ENCODE measurements at regions not wholly inside any gene's neighbourhood (a gene's known extent, or its start where the extent isn't known, plus 50 kb on each side); places are given as distances from the start of the nearest gene placed in this dataset.

DNA sequence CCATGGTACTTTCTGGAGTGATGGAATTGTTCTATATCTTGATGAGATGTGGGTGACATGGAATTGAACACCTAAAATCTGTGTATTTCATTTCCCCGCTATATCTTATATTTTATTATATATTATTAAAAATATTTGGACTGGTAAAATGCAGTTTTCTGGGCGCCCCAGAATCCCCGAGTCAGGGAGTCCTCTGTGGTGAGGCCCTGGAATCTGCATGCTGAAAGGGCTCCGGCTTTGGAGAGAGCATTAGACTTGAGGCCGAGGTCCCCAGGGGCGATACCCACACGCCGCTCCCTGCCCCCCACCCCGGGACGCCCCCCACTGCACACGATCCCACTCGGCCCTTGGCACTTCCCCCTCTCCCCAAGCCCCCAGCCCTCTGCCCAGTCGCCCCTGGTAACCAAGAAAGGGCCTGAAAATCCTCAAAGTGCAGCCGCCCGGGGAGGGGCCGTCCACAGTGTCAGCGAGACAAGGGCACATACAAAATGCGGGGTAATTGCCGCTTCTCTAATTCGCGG, 126.0 kb downstream of the ZFP36L2 start:
- intact Hi-C loops (cut with DNase I; ENCODE audit: low total_unique reads) (loop anchor here (2.0 to 5.0 kb wide), 2 partner anchors 26 to 78 kb away; no protein-coding TSS in a partner anchor), in situ Hi-C loops (cut with MboI; ENCODE audit: low sequenced_read_pairs in 4 of 4) (no loop called here)
- DNase-seq (no peak), ATAC-seq (peak in 1 of 2 donors; percentile 3)
- peak overlapping the region; percentile 76 to 92 (median 90) for H3K27ac ChIP-seq
- H3K4me3 ChIP-seq = peak overlapping the region; percentile 62 to 76 (median 74)
- H3K27me3 ChIP-seq = no peaks in the 10 kb centered on the region
- H3K36me3 ChIP-seq = no peaks in the 10 kb centered on the region
- TF ChIP-seq CTCF (IDR thresholded peaks at IDR 0.05 in 4 of 5, conservative IDR thresholded peaks at IDR 0.05 in 1 of 5) = no peak
- no peak for TF ChIP-seq POLR2A (IDR thresholded peaks at IDR 0.05)
- H3K9me3 ChIP-seq = no peaks in the 10 kb centered on the region
- peaks cover 6 to 19% of the 10 kb centered on the region in 2 donors for H3K4me1 ChIP-seq

- no peaks in the 10 kb centered on the region for H3K27me3 ChIP-seq
- peak overlapping the region in 3 of 4 donors; percentile 90 to 92 (median 90) for H3K27ac ChIP-seq
- H3K36me3 ChIP-seq = no peaks in the 10 kb centered on the region
- no peak for DNase-seq
- peaks cover 6 to 18% of the 10 kb centered on the region in 2 donors for H3K4me1 ChIP-seq
- H3K9me3 ChIP-seq = no peaks in the 10 kb centered on the region
- in situ Hi-C loops (cut with MboI; ENCODE audit: low sequenced_read_pairs in 4 of 4) = no loop called here
- intact Hi-C loops (cut with DNase I; ENCODE audit: low total_unique reads) = loop anchor here (2.0 to 5.0 kb wide), 2 partner anchors 25 to 77 kb away; no protein-coding TSS in a partner anchor
- no peak for ATAC-seq
- TF ChIP-seq POLR2A (IDR thresholded peaks at IDR 0.05) (no peak), CTCF (IDR thresholded peaks at IDR 0.05 in 4 of 5, conservative IDR thresholded peaks at IDR 0.05 in 1 of 5) (no peak)
- no peak overlapping the region for H3K4me3 ChIP-seq
Observed at GRCh38 chr2:43099797-43100196, 126.6 kb downstream of the ZFP36L2 start.

DNA sequence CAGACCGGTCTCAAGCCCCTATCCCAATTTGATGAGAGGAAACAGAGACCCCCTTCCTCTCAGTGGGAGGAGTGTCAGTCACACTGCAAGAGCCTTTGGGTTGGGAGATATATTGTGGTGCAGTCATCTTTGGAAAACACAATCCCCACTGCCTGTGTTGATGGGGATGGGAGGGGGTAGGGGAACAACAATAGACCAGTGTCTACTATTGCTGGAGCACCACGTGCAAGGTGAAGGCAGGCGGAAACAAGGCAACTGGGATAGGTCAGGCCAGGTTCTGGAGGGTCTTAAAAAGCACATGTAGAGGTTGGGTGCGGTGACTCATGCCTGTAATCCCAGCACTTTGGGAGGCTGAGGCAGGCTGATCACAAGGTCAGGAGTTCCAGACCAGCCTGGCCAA, 127.9 kb downstream of the ZFP36L2 start:
- Histone ChIP-seq H3K4me1 (peaks cover 6 to 18% of the 10 kb centered on the region in 2 donors), H3K9me3 (no peaks in the 10 kb centered on the region), H3K27me3 (no peaks in the 10 kb centered on the region), H3K4me3 (no peak overlapping the region), H3K36me3 (no peaks in the 10 kb centered on the region), H3K27ac (no peak overlapping the region)
- intact Hi-C loops (cut with DNase I; ENCODE audit: low total_unique reads) = no loop called here
- DNase-seq (no peak), ATAC-seq (no peak)
- TF ChIP-seq POLR2A (IDR thresholded peaks at IDR 0.05) (no peak), CTCF (IDR thresholded peaks at IDR 0.05 in 4 of 5, conservative IDR thresholded peaks at IDR 0.05 in 1 of 5) (no peak)
- in situ Hi-C loops (cut with MboI; ENCODE audit: low sequenced_read_pairs in 4 of 4) = no loop called here

GRCh38 chr2:43097644-43098408, 128.6 kb downstream of the ZFP36L2 start:
- intact Hi-C loops (cut with DNase I; ENCODE audit: low total_unique reads) = no loop called here
- H3K4me1 ChIP-seq = peaks cover 6 to 18% of the 10 kb centered on the region in 2 donors
- ATAC-seq (no peak), DNase-seq (no peak)
- no peaks in the 10 kb centered on the region for H3K36me3 ChIP-seq
- TF ChIP-seq CTCF (IDR thresholded peaks at IDR 0.05 in 4 of 5, conservative IDR thresholded peaks at IDR 0.05 in 1 of 5) (no peak), POLR2A (IDR thresholded peaks at IDR 0.05) (no peak)
- H3K4me3 ChIP-seq = no peak overlapping the region
- in situ Hi-C loops (cut with MboI; ENCODE audit: low sequenced_read_pairs in 4 of 4) = no loop called here
- no peaks in the 10 kb centered on the region for H3K27me3 ChIP-seq
- no peaks in the 10 kb centered on the region for H3K9me3 ChIP-seq
- peak overlapping the region in 3 of 4 donors; percentile 23 to 50 (median 35) for H3K27ac ChIP-seq

Data from gastrocnemius medialis (tissue), 4 donors.